Kidney tubule cell (primary cell): ENCODE measurements at regions not wholly inside any gene's neighbourhood (a gene's known extent, or its start where the extent isn't known, plus 50 kb on each side); places are given as distances from the start of the nearest gene placed in this dataset.
A peak's percentile ranks its signal among the peaks of the same experiment; 100 is the strongest.
"Not testable (repeated sequence)": the region's sequence is repeated elsewhere in the genome, so short reads cannot be mapped to it uniquely, and the experiment has no call there.

Source experiments
- DNase-seq: peaks from one replicate; pipeline ENCODE4 v3.0.0-alpha.2; 2018; ENCODE audit warnings: low spot score

DNA sequence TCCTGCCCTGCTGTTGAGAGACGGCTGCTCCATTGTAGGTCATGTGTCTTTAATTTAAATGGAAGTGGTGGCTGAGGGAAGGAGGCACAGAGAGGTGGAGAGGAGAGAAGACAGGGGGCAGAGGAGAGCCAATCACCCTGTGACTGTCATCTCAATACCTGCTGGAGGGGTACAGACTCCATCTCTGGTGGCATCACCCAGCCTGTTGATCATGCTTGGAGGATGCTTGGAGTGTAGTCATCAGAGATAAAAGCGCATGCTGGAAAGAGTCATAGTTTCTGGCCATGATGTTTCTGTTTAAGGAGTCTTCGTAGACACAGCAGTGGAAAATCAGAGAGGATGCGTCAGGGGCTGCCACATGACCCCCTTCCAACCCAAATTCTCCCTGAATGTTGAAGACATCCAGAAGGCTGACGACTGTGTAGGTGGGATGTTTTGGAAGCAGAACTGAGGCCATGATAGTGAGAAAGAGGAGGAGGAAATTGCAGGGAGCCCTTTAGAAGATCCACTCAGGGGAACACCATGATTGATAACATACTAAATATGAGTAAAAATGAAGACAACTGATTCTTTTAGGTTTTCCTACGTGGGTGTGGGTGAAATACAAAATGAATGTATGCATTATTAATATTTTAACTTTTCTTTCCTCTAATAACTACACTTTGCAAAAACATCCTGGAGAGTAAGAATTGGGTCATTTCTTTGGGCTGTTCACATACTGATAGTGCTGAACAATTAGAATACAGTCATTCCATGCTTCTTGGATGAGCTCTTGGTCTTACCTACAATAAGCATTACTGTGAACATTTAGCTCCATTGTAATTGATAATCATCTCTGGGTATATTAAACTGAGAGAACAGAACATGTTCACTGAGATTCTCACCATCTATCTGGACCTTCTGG, 210.6 kb upstream of the ATP10A start:
- no peak for DNase-seq

DNA sequence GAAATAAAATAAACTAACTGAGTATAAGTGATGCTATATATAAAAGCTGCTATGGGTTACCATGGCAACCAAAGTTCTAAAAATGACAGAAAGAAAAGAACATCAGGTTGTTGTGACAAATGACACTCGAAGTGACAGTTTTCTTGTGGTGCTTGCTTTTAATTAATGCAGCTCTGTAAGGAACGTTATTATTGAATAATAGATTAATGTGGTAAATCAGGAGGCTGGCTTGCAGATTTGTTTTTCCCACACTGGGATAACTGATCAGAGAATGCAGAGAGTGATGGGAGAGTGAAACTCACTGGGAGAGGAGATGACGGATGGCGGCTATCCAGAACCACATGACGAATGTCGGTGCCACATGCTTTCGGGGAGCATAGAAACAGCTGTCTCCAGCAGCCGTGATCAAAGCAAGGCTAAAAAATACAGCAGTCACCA, 207.0 kb upstream of the ATP10A start:
- DNase-seq, result no peak

DNA sequence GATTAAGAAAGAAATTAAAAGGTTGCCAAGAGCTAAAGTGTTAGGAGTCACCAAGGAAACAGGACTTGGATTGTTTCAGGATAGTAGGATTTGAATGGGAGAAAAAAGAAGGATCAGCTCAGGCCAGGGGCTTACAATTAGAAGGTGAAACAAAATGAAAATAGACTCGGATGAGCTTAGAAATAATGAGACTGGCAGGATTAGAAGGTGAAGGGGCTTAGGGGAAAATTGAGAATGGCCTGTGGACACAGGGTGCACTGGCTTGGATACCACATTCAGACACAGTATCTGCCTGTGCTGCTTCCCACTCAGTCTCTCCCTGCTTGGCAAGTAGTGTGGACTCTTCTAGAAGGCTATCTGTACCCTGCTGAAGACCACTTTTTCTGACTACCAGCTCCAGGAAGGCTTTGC, 206.1 kb upstream of the ATP10A start:
- no peak for DNase-seq

DNA sequence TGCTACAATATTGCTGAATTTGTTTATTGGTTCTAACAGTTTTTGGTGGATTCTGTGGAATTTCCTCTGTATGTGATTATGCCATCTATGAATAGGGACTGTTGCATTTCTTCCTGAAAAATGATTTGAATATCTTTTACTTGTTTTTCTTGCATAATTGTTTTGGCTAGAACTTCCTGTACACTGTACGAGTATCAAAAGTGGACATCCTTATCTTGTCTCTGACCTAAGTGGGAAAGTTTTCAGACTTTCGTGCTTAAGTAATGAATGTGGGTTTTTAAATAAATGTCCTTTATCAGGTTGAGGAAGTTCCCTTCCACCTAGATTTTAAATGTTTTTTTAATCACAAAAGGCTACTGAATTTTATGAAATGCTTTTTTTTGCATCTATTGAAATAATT, 203.8 kb upstream of the ATP10A start:
- DNase-seq, result no peak

DNA sequence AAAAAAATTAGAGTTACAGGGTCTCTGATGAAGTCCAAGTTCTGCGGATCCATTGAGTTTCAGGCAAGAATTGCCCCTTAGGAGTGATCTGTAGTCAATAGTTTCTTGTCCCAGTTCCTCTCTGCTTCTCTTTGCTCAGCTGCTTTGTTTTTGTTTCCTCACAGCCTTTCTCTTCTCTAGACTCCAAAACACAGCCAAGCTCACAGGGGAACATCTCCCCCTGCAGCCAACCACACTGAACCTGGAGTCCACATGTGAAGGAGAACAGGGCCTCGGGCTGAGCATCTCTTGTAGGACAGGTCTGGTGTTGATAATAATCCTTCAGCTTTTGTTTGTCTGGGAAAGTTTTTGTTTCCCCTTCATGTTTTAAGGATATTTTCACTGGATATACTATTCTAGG, 202.6 kb upstream of the ATP10A start:
- DNase-seq, result no peak

DNA sequence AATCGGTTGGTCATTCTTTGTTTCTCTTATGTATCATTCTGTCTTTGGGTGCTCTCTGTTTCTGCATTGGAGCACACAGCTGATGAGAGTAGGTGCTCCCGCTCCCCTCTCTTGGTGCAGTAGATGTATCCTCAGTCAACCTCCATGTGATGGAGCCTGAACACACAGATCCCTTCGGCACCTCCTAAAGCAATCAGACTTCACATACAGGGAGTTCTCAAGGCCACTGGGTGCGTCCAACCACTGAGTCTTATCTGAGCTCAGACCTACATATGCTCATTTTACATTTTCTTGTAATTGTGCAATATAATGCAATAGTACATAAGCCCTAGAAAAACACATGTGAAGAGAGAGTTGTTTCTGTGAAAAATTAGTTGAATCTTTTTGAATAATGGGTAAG, 198.1 kb upstream of the ATP10A start:
- DNase-seq, result no peak

DNA sequence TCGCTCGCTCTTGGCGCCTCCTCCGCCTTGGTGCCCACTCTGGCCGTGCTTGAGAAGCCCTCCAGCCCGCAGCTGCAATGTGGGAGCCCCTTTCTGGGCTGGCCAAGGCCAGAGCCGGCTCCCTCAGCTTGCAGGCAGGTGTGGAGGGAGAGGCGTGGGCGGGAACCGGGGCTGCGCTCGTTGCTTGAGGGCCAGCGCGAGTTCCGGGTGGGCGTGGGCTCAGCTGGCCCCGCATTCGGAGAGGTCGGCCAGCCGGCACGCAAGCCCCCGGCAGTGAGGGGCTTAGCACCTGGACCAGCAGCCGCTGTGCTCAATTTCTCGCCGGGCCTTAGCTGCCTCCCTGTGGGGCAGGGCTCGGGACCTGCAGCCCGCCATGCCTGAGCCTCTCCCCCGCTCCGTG, 193.6 kb upstream of the ATP10A start:
- not testable (repeated sequence) for DNase-seq

DNA sequence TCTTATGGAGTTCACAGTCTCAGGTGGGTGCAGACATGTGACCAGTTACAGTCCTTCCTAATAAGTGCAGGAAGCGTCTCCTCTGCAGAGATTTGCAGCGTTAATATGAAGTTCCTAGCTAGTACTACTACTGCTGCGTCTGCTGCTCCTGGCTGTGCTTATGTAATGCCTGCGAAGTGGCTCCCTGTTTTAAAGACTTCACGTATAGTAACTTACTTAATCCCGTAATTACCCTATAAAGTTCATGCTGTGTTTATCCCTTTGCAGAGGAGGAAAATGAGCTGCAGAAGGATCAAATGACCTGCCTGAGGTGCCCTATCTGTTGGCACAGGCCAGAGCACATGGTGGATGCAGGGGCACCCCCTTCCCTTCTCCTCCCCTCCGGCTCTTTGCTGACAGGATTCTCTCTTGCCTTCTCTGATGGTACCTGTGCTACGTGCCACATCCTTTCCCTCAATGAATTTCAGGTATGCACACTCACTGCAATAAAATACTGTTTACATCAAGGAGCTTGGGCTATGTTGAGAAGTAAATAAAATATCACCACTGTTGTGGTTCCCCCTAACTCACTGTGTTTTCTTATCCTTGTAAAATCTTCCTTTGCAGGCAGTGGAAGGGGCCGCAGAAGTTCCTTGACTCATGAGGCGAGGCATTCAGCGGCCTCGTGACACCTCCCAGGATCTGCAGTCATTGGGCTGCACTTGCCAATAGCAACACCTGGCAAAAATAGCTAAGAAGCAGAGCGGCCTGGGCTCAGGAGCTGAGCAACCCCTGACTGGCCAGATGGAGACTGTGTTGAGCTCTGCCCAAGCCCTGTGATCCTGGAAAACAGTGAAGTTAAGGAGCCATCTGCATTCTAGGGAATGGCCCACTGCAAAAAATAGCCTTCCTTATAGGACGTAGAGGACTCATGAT, 188.9 kb upstream of the ATP10A start:
- peak; percentile 29 for DNase-seq

DNA sequence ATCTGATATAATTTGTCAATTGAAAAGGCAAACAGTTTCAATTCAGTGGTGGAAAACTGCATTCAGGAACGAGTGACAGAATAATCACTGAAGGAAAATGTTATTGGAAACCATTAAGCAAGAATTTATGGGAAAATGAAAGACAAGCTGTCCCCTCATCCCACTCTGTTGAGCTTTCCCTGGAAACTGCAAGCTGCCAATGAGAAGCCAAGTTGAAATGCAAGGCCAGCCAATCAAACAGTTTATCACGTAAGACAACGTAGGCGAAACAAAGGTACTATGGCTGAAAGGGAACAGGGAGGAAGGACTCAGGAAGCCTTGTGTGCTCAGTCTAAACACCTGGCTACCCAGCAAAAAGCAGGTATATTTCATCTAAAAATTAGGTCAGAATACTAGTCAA, 187.9 kb upstream of the ATP10A start:
- DNase-seq, result no peak

DNA sequence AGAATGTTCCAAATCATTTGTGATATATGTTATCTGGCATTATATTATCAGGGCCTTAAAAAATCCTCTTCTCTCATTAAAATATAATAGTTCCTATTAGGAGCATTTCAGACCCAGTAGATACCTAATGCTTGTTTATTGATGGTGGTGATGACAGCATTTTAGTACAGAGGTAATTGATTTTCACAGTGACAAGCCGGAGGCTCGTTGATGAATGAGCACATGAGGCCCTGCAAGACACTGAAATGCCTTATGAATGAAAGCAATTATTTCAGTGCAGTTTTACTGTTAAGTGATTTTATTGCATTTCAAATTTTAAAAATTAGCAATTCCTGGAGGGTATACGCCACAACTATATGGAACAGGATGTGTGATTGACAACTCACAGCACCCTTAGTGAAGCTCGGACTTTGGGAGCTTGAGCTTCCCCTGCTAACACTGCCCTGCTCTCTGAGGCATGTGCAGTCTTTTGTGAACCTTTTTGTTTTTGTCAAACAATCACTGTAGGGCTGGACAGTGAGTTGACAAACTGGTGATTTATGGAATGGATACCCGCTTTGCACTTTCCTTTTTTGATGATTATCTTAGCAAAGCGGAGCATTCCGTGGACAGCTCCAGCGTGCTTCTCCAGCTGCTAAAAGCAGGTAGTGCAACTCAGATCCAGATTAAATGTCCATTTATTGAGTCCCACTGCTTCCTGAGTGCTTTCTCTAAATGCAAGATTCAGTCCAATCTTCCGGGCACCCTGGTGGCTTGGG, 187.0 kb upstream of the ATP10A start:
- no peak for DNase-seq

DNA sequence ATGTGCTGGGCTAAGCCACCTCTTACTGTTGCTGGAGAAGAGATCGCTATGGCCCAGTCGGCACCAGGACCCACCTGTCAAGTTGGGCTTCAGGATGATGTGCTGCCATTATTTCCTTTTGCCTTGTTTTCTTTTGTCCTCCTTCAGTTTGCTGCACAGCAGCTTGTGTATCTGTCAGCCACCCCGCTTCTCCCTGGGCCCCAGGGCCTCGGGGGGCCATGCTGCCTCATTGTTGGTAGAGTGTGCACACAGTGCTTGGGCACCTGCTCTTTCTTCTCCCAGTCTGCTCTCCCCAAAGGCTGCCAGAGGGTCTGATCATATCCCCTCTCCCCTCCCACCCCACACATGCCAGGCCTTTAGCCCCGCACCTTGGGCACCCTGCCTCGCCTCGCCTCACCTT, 185.5 kb upstream of the ATP10A start:
- DNase-seq, result no peak

DNA sequence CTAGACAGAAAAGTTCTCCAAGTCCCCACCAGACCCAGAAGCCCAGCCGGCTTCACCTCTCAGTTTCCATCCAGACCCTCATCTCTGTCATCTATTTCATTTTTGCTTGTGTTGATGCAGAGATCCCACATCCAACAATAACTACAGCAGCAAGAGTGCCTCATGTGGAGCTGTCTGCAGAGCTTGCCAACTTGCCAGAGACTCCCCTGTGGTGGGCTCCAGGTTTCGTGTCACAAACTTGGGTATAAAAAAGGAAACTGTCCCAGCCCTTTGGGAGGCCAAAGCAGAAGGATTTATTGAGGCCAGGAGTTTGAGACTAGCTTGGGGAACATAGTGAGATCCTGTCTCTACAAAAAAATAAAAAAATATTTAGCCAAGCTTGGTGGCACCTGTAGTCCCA, 182.4 kb upstream of the ATP10A start:
- DNase-seq, result no peak

DNA sequence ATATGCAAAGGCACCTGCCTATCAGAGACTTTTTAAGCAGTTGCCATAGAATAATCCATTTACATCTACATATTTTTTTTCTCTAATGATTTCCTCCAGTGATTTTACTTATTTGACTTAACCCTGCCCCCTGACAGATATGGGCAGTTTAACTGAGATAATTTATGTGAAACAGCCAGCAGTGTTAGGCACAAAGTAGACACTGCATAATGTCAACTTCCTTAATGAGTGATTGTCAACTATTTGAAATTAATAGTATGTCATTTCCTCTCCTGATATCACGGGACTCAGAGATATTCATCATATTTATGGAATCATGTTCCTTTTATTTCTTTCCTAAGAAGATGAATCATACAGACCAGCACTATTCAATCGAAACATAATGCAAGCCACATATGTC, 179.9 kb upstream of the ATP10A start:
- DNase-seq, result no peak

DNA sequence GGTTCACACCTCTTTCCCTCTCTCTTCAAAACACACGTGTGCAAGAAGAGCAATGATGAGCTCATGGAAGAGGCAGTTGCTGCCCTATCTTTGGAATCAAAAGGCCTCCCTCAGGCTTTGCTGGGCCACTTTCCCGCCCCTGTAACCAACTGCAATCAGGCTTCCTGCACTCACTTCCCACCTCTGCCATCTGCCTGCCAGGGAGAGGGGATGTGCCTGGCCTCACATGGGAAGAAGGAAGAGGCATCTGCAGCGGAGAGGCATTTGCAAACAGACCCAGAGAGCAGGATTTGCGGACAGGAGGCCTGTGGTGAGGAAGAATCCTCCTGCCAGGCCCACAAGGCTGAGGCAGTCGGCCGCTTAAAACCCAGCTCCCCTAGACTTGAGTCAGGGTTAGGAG, 175.6 kb upstream of the ATP10A start:
- no peak for DNase-seq

DNA sequence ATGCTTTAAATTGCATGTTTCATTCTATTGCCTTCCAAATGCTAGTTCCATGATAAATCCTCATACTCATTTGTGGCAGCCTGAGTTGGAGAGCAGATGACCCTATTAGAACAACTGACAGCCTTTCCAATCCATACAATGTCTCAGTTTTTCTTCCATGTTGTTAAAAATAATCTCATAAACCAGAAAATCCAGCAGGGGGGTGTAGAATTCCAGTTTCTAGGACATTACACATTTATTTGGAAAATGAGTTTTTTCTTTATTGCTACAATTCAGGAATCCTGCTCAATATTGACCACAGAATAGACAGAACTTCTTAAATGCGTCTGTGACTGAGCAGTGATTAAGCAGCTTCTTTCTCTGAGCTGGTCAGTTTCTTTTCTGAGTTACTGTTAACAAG, 174.2 kb upstream of the ATP10A start:
- no peak for DNase-seq

DNA sequence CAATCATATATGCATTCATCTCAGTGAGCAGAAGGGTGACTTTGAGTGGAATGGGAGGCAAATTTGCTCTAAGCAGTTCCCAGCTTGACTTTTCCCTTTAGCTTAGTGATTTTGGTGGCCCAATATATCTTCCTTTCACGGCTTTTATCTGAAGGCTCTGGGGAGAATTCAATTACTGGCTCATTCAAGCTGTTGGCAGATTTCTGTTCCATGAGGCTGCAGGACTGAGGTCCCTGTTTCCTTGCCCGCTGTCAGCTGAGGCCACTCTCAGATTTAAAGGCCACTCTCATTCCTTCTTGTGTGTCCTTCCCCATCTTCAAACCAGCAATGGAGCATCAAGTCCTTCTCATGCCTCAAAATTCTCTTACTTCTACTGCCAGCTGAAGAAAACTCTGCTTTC, 170.4 kb upstream of the ATP10A start:
- DNase-seq, result no peak

DNA sequence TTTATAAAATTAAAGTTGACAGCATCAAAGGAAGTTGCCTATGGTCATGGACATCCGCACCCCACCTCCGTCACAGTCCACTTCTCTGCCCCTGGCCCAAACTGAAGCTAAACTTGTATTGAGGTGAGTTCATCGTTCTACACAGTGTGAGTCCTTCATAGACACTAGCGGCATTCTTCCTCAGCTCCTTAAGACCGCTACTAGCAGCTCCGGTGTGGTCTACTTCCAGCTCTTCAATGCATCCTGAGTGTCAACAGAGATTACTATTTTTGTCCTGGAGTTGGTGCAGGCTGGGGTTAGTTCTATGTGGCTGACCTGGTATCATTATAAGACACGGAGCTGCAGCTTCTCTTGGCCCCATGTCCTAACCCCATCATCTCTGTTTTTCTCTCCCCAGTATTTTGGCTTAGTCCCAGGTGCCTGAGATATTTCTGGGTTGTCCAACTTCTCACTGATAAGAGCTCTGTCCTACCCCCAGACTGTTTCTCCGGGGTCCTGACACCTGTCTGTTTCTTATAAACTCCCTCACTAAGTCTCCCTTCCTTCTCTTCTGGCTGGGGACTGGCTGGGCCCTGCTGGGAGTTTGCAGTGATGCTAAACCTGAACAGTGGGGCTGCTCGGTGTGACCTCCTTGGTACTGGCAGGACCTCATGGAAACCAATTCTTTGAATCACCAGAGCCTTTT, 169.2 kb upstream of the ATP10A start:
- DNase-seq, result no peak

DNA sequence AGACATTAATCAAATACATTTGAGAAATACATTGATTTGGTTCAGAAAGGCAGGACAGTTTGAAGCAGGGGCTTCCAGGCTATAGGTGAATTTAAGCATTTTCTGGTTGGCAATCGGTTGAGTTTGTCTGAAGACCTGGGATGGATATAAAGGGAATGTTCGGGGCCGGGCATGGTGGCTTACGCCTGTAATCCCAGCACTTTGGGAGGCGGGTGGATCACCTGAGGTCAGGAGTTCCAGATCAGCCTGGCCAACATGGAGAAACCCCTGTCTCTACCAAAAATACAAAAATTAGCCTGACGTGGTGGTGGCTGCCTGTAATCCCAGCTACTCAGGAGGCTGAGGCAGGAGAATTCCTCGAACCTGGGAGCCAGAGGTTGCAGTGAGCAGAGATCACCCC, 166.5 kb upstream of the ATP10A start:
- not testable (repeated sequence) for DNase-seq

DNA sequence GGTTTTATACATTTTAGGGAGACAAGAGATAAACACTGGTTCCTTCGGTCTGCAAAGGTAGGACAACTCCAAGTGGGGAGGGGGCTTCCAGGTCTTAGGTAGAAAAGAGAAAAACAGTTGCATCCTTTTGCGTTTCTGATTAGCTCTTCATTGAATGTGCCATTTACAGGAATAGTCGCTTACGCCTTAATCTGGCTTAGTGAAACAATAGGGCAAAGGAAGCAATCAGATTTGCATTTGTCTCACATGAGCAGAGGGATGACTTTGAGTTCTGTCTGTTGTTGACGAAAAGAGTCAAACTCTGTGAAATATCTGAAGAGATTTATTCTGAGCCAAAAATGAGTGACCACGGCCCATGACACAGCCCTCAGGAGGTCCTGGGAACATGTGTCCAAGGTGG, 166.0 kb upstream of the ATP10A start:
- DNase-seq, result no peak

DNA sequence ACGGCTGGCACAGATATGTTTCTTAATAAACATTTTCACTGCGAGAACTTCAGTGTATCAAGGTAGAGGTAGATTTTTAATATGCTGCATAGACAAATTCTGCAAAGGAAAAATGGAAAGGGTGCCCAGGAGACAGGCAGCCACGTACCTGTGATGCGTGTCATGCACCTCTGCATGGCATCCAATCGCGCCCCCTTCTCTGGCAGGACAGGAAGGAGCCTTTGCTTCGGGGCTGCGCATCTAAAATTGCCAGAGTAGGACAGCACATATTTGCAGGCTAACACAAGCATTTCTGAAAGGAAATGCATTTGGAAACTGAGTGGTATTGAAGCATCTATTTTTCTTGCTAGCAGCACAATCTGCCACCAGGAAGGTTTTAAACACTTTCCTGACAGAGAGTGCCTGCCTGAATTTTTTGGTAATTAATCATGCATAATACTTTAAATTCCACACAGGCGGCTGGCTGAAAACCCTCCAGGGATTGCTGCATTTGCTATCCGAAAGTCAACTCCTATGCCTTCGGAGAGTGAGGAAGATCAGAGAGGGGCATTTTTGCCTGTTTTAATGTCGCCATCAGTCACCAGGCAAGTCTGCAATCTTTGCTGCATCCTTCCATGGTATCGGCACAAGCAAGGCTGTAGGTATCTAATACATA, 165.1 kb upstream of the ATP10A start:
- DNase-seq, result peak; percentile 66

DNA sequence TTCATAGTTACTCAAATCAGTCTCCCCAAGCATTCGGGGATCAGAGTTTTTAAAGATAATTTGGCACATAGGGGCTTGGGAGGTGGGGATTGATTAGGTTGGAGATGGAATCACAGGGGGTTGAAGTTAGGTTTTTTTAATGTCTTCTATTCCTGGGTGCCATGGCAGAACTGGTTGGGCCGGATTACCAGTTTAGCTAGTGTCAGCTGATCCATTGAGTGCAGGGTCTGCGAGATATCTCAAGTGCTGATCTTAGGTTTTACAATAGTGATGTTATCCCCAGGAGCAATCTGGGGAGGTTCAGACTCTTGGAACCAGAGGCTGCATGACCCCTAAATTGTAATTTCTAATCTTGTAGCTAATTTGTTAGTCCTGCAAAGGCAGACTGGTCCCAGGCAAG, 163.5 kb upstream of the ATP10A start:
- not testable (repeated sequence) for DNase-seq
